ENCODE measurements at regions not wholly inside any gene's neighbourhood (a gene's known extent, or its start where the extent isn't known, plus 50 kb on each side); places are given as distances from the start of the nearest gene placed in this dataset.

GRCh38 chr3:127115691-127116351 lies 77.1 kb upstream of the PRR23E start:
- ATAC-seq (ENCODE audit: insufficient read depth, low read depth) = no peak
- H3K9me3 ChIP-seq (ENCODE audit: insufficient read depth, low read length, severe bottlenecking) = peaks cover 16% of the 10 kb centered on the region

GRCh38 chr3:127118366-127118765 lies 74.6 kb upstream of the PRR23E start:
- H3K4me1 ChIP-seq (ENCODE audit: insufficient read depth, low read length) = no peaks in the 10 kb centered on the region
- no peaks in the 10 kb centered on the region for H3K36me3 ChIP-seq (ENCODE audit: insufficient read depth, low read length)
- DNase-seq (no peak), ATAC-seq (ENCODE audit: insufficient read depth, low read depth) (no peak)
- no peak overlapping the region for H3K27ac ChIP-seq (ENCODE audit: low read length)
- no peaks in the 10 kb centered on the region for H4K20me1 ChIP-seq (ENCODE audit: insufficient read depth, low read length)
- H3K4me3 ChIP-seq (ENCODE audit: low read depth in 1 of 2, low read length in 2 of 2) = no peak overlapping the region
- TF ChIP-seq CTCF (IDR thresholded peaks at IDR 0.05; ENCODE audit: borderline replicate concordance, extremely low read depth, low read length, poor library complexity, severe bottlenecking) (no peak), EZH2 (IDR thresholded peaks at IDR 0.05; ENCODE audit: borderline replicate concordance, low read depth, low read length, severe bottlenecking) (no peak)
- no peak overlapping the region for H2AFZ ChIP-seq (ENCODE audit: low read depth, low read length)
- H3K27me3 ChIP-seq (ENCODE audit: insufficient read depth, low read length, poor library complexity) = no peaks in the 10 kb centered on the region
- no peaks in the 10 kb centered on the region for H3K79me2 ChIP-seq (ENCODE audit: insufficient read depth, low read length)
- H3K9ac ChIP-seq (ENCODE audit: low read depth, low read length) = no peak overlapping the region
- H3K4me2 ChIP-seq (ENCODE audit: insufficient read depth, low read length) = no peak overlapping the region
- no peaks in the 10 kb centered on the region for H3K9me3 ChIP-seq (ENCODE audit: insufficient read depth, low read length, severe bottlenecking)

More at GRCh38 chr3:127115691-127116351, 77.1 kb upstream of the PRR23E start:
- Histone ChIP-seq H3K27ac (ENCODE audit: low read length) (no peak overlapping the region), H3K9ac (ENCODE audit: low read depth, low read length) (no peak overlapping the region), H3K36me3 (ENCODE audit: insufficient read depth, low read length) (no peaks in the 10 kb centered on the region), H3K4me2 (ENCODE audit: insufficient read depth, low read length) (no peak overlapping the region), H2AFZ (ENCODE audit: low read depth, low read length) (no peak overlapping the region), H4K20me1 (ENCODE audit: insufficient read depth, low read length) (no peaks in the 10 kb centered on the region), H3K79me2 (ENCODE audit: insufficient read depth, low read length) (no peaks in the 10 kb centered on the region), H3K4me1 (ENCODE audit: insufficient read depth, low read length) (no peaks in the 10 kb centered on the region), H3K4me3 (ENCODE audit: low read depth in 1 of 2, low read length in 2 of 2) (no peak overlapping the region), H3K27me3 (ENCODE audit: insufficient read depth, low read length, poor library complexity) (no peaks in the 10 kb centered on the region)
- TF ChIP-seq EZH2 (IDR thresholded peaks at IDR 0.05; ENCODE audit: borderline replicate concordance, low read depth, low read length, severe bottlenecking) = no peak
- TF ChIP-seq CTCF (IDR thresholded peaks at IDR 0.05; ENCODE audit: borderline replicate concordance, extremely low read depth, low read length, poor library complexity, severe bottlenecking) = no peak
- DNase-seq = no peak

- Histone ChIP-seq H3K27me3 (ENCODE audit: insufficient read depth, low read length, poor library complexity) (no peaks in the 10 kb centered on the region), H3K9me3 (ENCODE audit: insufficient read depth, low read length, severe bottlenecking) (no peaks in the 10 kb centered on the region), H3K4me2 (ENCODE audit: insufficient read depth, low read length) (no peak overlapping the region), H3K4me3 (ENCODE audit: low read depth in 1 of 2, low read length in 2 of 2) (no peak overlapping the region), H3K9ac (ENCODE audit: low read depth, low read length) (no peak overlapping the region), H3K27ac (ENCODE audit: low read length) (no peak overlapping the region), H3K36me3 (ENCODE audit: insufficient read depth, low read length) (no peaks in the 10 kb centered on the region), H3K4me1 (ENCODE audit: insufficient read depth, low read length) (no peaks in the 10 kb centered on the region), H2AFZ (ENCODE audit: low read depth, low read length) (no peak overlapping the region), H3K79me2 (ENCODE audit: insufficient read depth, low read length) (no peaks in the 10 kb centered on the region), H4K20me1 (ENCODE audit: insufficient read depth, low read length) (no peaks in the 10 kb centered on the region)
- DNase-seq (no peak), ATAC-seq (ENCODE audit: insufficient read depth, low read depth) (no peak)
- TF ChIP-seq CTCF (IDR thresholded peaks at IDR 0.05; ENCODE audit: borderline replicate concordance, extremely low read depth, low read length, poor library complexity, severe bottlenecking) (no peak), EZH2 (IDR thresholded peaks at IDR 0.05; ENCODE audit: borderline replicate concordance, low read depth, low read length, severe bottlenecking) (no peak)
These were observed 73.1 kb upstream of the PRR23E start for GRCh38 chr3:127119693-127120464.
